GM21576 (cell line): ENCODE measurements at regions not wholly inside any gene's neighbourhood (a gene's known extent, or its start where the extent isn't known, plus 50 kb on each side); places are given as distances from the start of the nearest gene placed in this dataset.
"Not testable (repeated sequence)": the region's sequence is repeated elsewhere in the genome, so short reads cannot be mapped to it uniquely, and the experiment has no call there.

Experiments used
- ATAC-seq: cut with Tn5 transposase; IDR thresholded peaks from one replicate; pipeline ENCODE4 v1.9.1; 2021; ENCODE audit warnings: mild to moderate bottlenecking, moderate library complexity; ENCODE audit not compliant: unreplicated experiment

- no peak for ATAC-seq
These were observed 127.1 kb downstream of the MRPS30 start for GRCh38 chr5:44935871-44936270.

- ATAC-seq, result no peak
These were observed 133.8 kb downstream of the MRPS30 start for GRCh38 chr5:44942524-44943001.

- no peak for ATAC-seq
These were observed 134.9 kb downstream of the MRPS30 start for GRCh38 chr5:44943647-44944046.

GRCh38 chr5:44945743-44946142 lies 137.0 kb downstream of the MRPS30 start:
- no peak for ATAC-seq

GRCh38 chr5:44949687-44950086 lies 140.9 kb downstream of the MRPS30 start:
- ATAC-seq, result no peak

- no peak for ATAC-seq
These were observed 142.6 kb downstream of the MRPS30 start for GRCh38 chr5:44951371-44951770.

GRCh38 chr5:44952376-44952775 lies 143.6 kb downstream of the MRPS30 start:
- ATAC-seq, result peak; percentile 92

- ATAC-seq, result no peak
These were observed 144.3 kb downstream of the MRPS30 start for GRCh38 chr5:44953078-44953477.

- ATAC-seq, result not testable (repeated sequence)
These were observed 150.3 kb downstream of the MRPS30 start for GRCh38 chr5:44958943-44959454.

- ATAC-seq, result no peak
These were observed 161.1 kb downstream of the MRPS30 start for GRCh38 chr5:44969825-44970224.

GRCh38 chr5:44970963-44971362 lies 162.2 kb downstream of the MRPS30 start:
- ATAC-seq, result not testable (repeated sequence)

- ATAC-seq, result no peak
These were observed 166.1 kb downstream of the MRPS30 start for GRCh38 chr5:44974813-44975212.

- no peak for ATAC-seq
These were observed 173.0 kb downstream of the MRPS30 start for GRCh38 chr5:44981708-44982107.

- no peak for ATAC-seq
These were observed 174.3 kb downstream of the MRPS30 start for GRCh38 chr5:44983006-44983405.

GRCh38 chr5:44987026-44987425 lies 178.3 kb downstream of the MRPS30 start:
- no peak for ATAC-seq

GRCh38 chr5:44991693-44992092 lies 182.9 kb downstream of the MRPS30 start:
- ATAC-seq, result no peak

GRCh38 chr5:44993286-44993685 lies 184.5 kb downstream of the MRPS30 start:
- no peak for ATAC-seq

GRCh38 chr5:44997506-44997905 lies 188.8 kb downstream of the MRPS30 start:
- no peak for ATAC-seq

- not testable (repeated sequence) for ATAC-seq
These were observed 198.4 kb downstream of the MRPS30 start for GRCh38 chr5:45007102-45007501.

- no peak for ATAC-seq
These were observed 208.8 kb downstream of the MRPS30 start for GRCh38 chr5:45017568-45017967.

- ATAC-seq, result no peak
These were observed 220.8 kb downstream of the MRPS30 start for GRCh38 chr5:45029553-45029952.

- no peak for ATAC-seq
These were observed 227.2 kb downstream of the MRPS30 start for GRCh38 chr5:45035991-45036390.

- ATAC-seq, result no peak
These were observed 229.2 kb downstream of the MRPS30 start for GRCh38 chr5:45037927-45038326.
